ENCODE measurements at regions not wholly inside any gene's neighbourhood (a gene's known extent, or its start where the extent isn't known, plus 50 kb on each side); places are given as distances from the start of the nearest gene placed in this dataset.

DNA sequence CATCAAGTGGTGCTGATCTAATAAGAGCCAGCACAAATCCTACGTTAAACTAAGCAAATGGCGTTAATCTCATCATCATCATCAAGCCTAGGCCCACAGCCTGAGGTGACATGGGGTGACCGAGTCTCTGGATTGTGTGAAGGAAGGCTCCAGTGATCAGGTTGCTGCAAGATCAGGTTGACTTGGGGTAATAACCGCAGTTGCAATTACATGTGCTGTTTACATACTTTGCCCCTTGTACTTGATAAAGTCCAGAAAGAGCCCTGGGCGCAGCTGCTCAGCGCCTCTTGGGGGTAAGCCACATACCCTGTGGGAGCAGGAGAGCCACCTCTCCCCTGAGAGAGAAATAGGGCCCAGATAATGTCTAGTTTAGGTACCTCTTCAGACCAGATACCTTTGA, 228.1 kb downstream of the WDR11 start:
- no peaks in the 10 kb centered on the region for H3K79me2 ChIP-seq (ENCODE audit: control insufficient read depth, insufficient read depth, low read length)
- no peaks in the 10 kb centered on the region for H3K9me3 ChIP-seq (ENCODE audit: control extremely low read depth in 1 of 3, control insufficient read depth in 2 of 3, insufficient read depth in 1 of 3, low read length in 2 of 3)
- no peaks in the 10 kb centered on the region for H4K20me1 ChIP-seq (ENCODE audit: control insufficient read depth, insufficient read depth, low read length, poor library complexity, severe bottlenecking)
- no peak overlapping the region for H3K4me3 Mint-ChIP-seq
- H3K27me3 Mint-ChIP-seq: peaks cover 4% of the 10 kb centered on the region
- H3K36me3 ChIP-seq (replicated peaks in 1 of 2; ENCODE audit: control extremely low read depth in 1 of 2, control insufficient read depth in 1 of 2, extremely low read depth in 1 of 2, insufficient read depth in 2 of 2, low read length in 1 of 2): no peaks in the 10 kb centered on the region
- DNase-seq: no peak
- H3K4me2 ChIP-seq (replicated peaks; ENCODE audit: low read depth, low read length, poor library complexity, severe bottlenecking): no peak overlapping the region
- no peaks in the 10 kb centered on the region for H3K9me3 Mint-ChIP-seq (ENCODE audit: insufficient read depth)
- no peak for ATAC-seq (ENCODE audit: low read depth)
- H3K4me1 ChIP-seq (ENCODE audit: control insufficient read depth in 2 of 2, insufficient read depth in 2 of 2, low read length in 2 of 2): no peaks in the 10 kb centered on the region
- H3K27ac Mint-ChIP-seq: no peak overlapping the region
- POLR2A ChIA-PET: no interaction called here
- CTCF ChIA-PET: no interaction called here
- H3K27me3 ChIP-seq (replicated peaks in 1 of 4; ENCODE audit: control extremely low read depth in 1 of 4, control insufficient read depth in 3 of 4, insufficient read depth in 4 of 4, low read length in 3 of 4): no peaks in the 10 kb centered on the region
- no peak overlapping the region for H3K27ac ChIP-seq (ENCODE audit: low read length in 2 of 2)
- H3K4me1 Mint-ChIP-seq: no peaks in the 10 kb centered on the region
- no peak overlapping the region for H2AFZ ChIP-seq (ENCODE audit: insufficient read depth, low read depth, low read length, poor library complexity, severe bottlenecking)
- no peak for TF ChIP-seq EZH2 (IDR thresholded peaks at IDR 0.05; ENCODE audit: borderline replicate concordance, insufficient read depth, low read depth, low read length, poor library complexity, severe bottlenecking)
- TF ChIP-seq, protein P1, sequence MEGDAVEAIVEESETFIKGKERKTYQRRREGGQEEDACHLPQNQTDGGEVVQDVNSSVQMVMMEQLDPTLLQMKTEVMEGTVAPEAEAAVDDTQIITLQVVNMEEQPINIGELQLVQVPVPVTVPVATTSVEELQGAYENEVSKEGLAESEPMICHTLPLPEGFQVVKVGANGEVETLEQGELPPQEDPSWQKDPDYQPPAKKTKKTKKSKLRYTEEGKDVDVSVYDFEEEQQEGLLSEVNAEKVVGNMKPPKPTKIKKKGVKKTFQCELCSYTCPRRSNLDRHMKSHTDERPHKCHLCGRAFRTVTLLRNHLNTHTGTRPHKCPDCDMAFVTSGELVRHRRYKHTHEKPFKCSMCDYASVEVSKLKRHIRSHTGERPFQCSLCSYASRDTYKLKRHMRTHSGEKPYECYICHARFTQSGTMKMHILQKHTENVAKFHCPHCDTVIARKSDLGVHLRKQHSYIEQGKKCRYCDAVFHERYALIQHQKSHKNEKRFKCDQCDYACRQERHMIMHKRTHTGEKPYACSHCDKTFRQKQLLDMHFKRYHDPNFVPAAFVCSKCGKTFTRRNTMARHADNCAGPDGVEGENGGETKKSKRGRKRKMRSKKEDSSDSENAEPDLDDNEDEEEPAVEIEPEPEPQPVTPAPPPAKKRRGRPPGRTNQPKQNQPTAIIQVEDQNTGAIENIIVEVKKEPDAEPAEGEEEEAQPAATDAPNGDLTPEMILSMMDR (IDR thresholded peaks at IDR 0.05): no peak
- 100% methylated on average over 1 of the region's 6 CpGs for WGBS (ENCODE audit: insufficient coverage)
- no peak overlapping the region for H3K4me3 ChIP-seq (ENCODE audit: control extremely low read depth in 1 of 5, extremely low read depth in 1 of 5, insufficient read depth in 1 of 5, low read depth in 2 of 5, low read length in 4 of 5)
- H3K9ac ChIP-seq (ENCODE audit: low read length): no peak overlapping the region
- intact Hi-C loops (cut with micrococcal nuclease): no loop called here

DNA sequence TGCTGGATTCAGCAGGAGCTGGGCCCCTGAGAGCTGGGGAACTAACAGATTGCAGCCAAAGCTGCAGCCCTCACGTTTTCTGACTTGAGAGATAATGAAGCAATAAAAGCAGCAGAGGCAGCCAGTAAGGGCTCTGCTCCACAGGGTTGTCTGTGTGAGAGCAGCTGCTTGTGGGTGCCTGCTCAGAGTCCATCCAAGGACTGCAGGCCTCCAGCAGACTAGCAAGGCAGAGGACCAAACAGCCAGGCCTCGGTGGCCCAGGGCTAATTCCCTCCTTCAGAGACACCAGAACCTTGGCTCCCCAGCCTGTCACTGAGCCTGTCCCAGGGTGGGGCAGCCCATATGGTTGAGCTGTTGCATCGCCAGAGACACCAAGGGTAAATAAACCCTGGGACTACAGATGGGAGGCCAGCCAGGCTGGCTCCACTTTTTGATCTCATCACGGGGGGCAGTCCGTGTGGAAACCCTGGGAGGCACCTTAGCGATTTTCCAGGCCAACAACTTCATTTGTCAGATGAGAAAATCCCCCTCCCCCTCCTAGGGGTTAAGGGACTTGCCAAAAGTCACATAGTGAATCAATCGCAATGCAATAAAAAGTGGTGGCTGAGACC, 229.2 kb downstream of the WDR11 start:
- H3K4me1 ChIP-seq (ENCODE audit: control insufficient read depth in 2 of 2, insufficient read depth in 2 of 2, low read length in 2 of 2): no peaks in the 10 kb centered on the region
- no peaks in the 10 kb centered on the region for H3K27me3 ChIP-seq (replicated peaks in 1 of 4; ENCODE audit: control extremely low read depth in 1 of 4, control insufficient read depth in 3 of 4, insufficient read depth in 4 of 4, low read length in 3 of 4)
- H3K4me3 ChIP-seq (ENCODE audit: control extremely low read depth in 1 of 5, extremely low read depth in 1 of 5, insufficient read depth in 1 of 5, low read depth in 2 of 5, low read length in 4 of 5): no peak overlapping the region
- H2AFZ ChIP-seq (ENCODE audit: insufficient read depth, low read depth, low read length, poor library complexity, severe bottlenecking): no peak overlapping the region
- intact Hi-C loops (cut with micrococcal nuclease): no loop called here
- Mint-ChIP-seq H3K9me3 (ENCODE audit: insufficient read depth) (no peaks in the 10 kb centered on the region), H3K4me1 (no peaks in the 10 kb centered on the region), H3K27me3 (peaks cover 4% of the 10 kb centered on the region), H3K4me3 (no peak overlapping the region), H3K27ac (no peak overlapping the region)
- H3K27ac ChIP-seq (ENCODE audit: low read length in 2 of 2): no peak overlapping the region
- H3K4me2 ChIP-seq (replicated peaks; ENCODE audit: low read depth, low read length, poor library complexity, severe bottlenecking): no peak overlapping the region
- H3K9ac ChIP-seq (ENCODE audit: low read length): no peak overlapping the region
- ATAC-seq (ENCODE audit: low read depth): no peak
- no peaks in the 10 kb centered on the region for H3K9me3 ChIP-seq (ENCODE audit: control extremely low read depth in 1 of 3, control insufficient read depth in 2 of 3, insufficient read depth in 1 of 3, low read length in 2 of 3)
- WGBS (ENCODE audit: insufficient coverage): 60% methylated on average over 7 of the region's 7 CpGs
- H3K79me2 ChIP-seq (ENCODE audit: control insufficient read depth, insufficient read depth, low read length): no peaks in the 10 kb centered on the region
- ChIA-PET CTCF (no interaction called here), POLR2A (no interaction called here)
- no peaks in the 10 kb centered on the region for H4K20me1 ChIP-seq (ENCODE audit: control insufficient read depth, insufficient read depth, low read length, poor library complexity, severe bottlenecking)
- TF ChIP-seq, protein P1 (IDR thresholded peaks at IDR 0.05): no peak
- TF ChIP-seq EZH2 (IDR thresholded peaks at IDR 0.05; ENCODE audit: borderline replicate concordance, insufficient read depth, low read depth, low read length, poor library complexity, severe bottlenecking): no peak
- no peaks in the 10 kb centered on the region for H3K36me3 ChIP-seq (replicated peaks in 1 of 2; ENCODE audit: control extremely low read depth in 1 of 2, control insufficient read depth in 1 of 2, extremely low read depth in 1 of 2, insufficient read depth in 2 of 2, low read length in 1 of 2)
- DNase-seq: no peak

Measured in B cell (primary cell).